Panc1 (cell line): ENCODE measurements at regions not wholly inside any gene's neighbourhood (a gene's known extent, or its start where the extent isn't known, plus 50 kb on each side); places are given as distances from the start of the nearest gene placed in this dataset.
A peak's percentile ranks its signal among the peaks of the same experiment; 100 is the strongest.
"Not testable (repeated sequence)": the region's sequence is repeated elsewhere in the genome, so short reads cannot be mapped to it uniquely, and the experiment has no call there.

ENCODE experiments used
- ATAC-seq: fragments of 200-7000 bp; cut with Tn5 transposase; 2 replicates; pipeline ENCODE4 v1.9.1; 2020; ENCODE audit warnings: mild to moderate bottlenecking, moderate library complexity
- BruUV-seq: library from RNA; stranded (reverse); fragments of 400-500 nt; replicated peaks from 2 replicates; lab custom pipeline; 2021; lab: Mats Ljungman, UMichigan
- CTCF ChIA-PET: fragments of 300-600 bp; sonication (Branson Sonifier 250); formaldehyde crosslinking; loops from one replicate; lab custom pipeline; 2022; ENCODE audit warnings: antibody characterized with exemption; lab: Charles Lee
- POLR2A ChIA-PET: fragments of 300-600 bp; sonication (Branson Sonifier 250); formaldehyde crosslinking; loops from one replicate; lab custom pipeline; 2022; ENCODE audit warnings: antibody characterized with exemption; lab: Charles Lee
- DNase-seq: peaks from one replicate; pipeline ENCODE4 v3.0.0-alpha.2; 2010; ENCODE audit warnings: low read depth, low spot score
- H3K27ac ChIP-seq: 2 replicates; pipeline ENCODE4 v1.5.1; 2011; ENCODE audit warnings: mild to moderate bottlenecking, low read length, inconsistent platforms
- H3K27me3 ChIP-seq: fragments of 200-500 bp; sonication (Bioruptor generic); 2 replicates; pipeline ENCODE4 v1.6.0; 2014; ENCODE audit warnings: low read length, inconsistent platforms; ENCODE audit not compliant: control insufficient read depth, insufficient read depth
- H3K36me3 ChIP-seq: fragments of 200-500 bp; sonication (Bioruptor generic); 2 replicates; pipeline ENCODE4 v1.5.1; 2014; ENCODE audit warnings: inconsistent platforms, mild to moderate bottlenecking, low read length, moderate library complexity; ENCODE audit not compliant: control insufficient read depth, insufficient read depth
- H3K4me1 ChIP-seq: 2 replicates; pipeline ENCODE4 v1.5.1; 2011; ENCODE audit warnings: inconsistent platforms, mild to moderate bottlenecking, low read length, moderate library complexity; ENCODE audit not compliant: control insufficient read depth, insufficient read depth
- H3K4me3 ChIP-seq, 2 experiments: 2 replicates each; pipeline ENCODE4 v1.5.1; 2011 to 2012; ENCODE audit warnings: low read depth in 2 of 2, low read length in 2 of 2, mild to moderate bottlenecking in 2 of 2, inconsistent platforms in 1 of 2, moderate library complexity in 1 of 2
- H3K9me3 ChIP-seq: fragments of 200-500 bp; sonication (Bioruptor generic); 2 replicates; pipeline ENCODE4 v1.5.1; 2014; ENCODE audit warnings: low read depth, mild to moderate bottlenecking, inconsistent platforms, low read length, moderate library complexity; ENCODE audit not compliant: control insufficient read depth, insufficient read depth
- in situ Hi-C: cut with HindIII; loops from 2 replicates; pipeline ENCODE4 v1.10.0; 2016; ENCODE audit warnings: low sequenced_read_pairs, low pct_unique_long_range_greater_than_20kb
- intact Hi-C: fragments of 100-400 bp; cut with micrococcal nuclease; formaldehyde crosslinking; loops from one replicate; pipeline ENCODE4 v1.10.0; 2022; ENCODE audit not compliant: unreplicated experiment

- H3K4me3 ChIP-seq, H3K36me3 ChIP-seq, H3K27me3 ChIP-seq, ATAC-seq, CTCF ChIA-PET, H3K9me3 ChIP-seq, in situ Hi-C loops, DNase-seq, H3K27ac ChIP-seq, POLR2A ChIA-PET, H3K4me1 ChIP-seq, intact Hi-C loops, BruUV-seq: not testable (repeated sequence)
Measured at GRCh38 chr21:6556516-6556915, 3964.9 kb upstream of the TPTE start.

- CTCF ChIA-PET, DNase-seq, ATAC-seq, H3K4me3 ChIP-seq, H3K4me1 ChIP-seq, BruUV-seq, H3K27ac ChIP-seq, intact Hi-C loops, H3K27me3 ChIP-seq, POLR2A ChIA-PET, H3K36me3 ChIP-seq, H3K9me3 ChIP-seq, in situ Hi-C loops: not testable (repeated sequence)
Measured at GRCh38 chr21:6557415-6557814, 3964.0 kb upstream of the TPTE start.

GRCh38 chr21:6561168-6561567 is 3960.2 kb upstream of the TPTE start:
- DNase-seq, in situ Hi-C loops, ATAC-seq: not testable (repeated sequence)

GRCh38 chr21:6561578-6561977 is 3959.8 kb upstream of the TPTE start:
- BruUV-seq, H3K4me1 ChIP-seq, H3K27me3 ChIP-seq, H3K9me3 ChIP-seq, DNase-seq, POLR2A ChIA-PET, H3K4me3 ChIP-seq, in situ Hi-C loops, CTCF ChIA-PET, H3K27ac ChIP-seq, intact Hi-C loops, H3K36me3 ChIP-seq: not testable (repeated sequence)
- peak; percentile 64; the same call in 1 of the 2 replicates for ATAC-seq

More at GRCh38 chr21:6561168-6561567, 3960.2 kb upstream of the TPTE start:
- H3K4me3 ChIP-seq, POLR2A ChIA-PET, intact Hi-C loops, H3K4me1 ChIP-seq, BruUV-seq, H3K27me3 ChIP-seq, H3K36me3 ChIP-seq, H3K27ac ChIP-seq, H3K9me3 ChIP-seq, CTCF ChIA-PET: not testable (repeated sequence)

GRCh38 chr21:6564543-6565166 is 3956.7 kb upstream of the TPTE start:
- CTCF ChIA-PET, H3K4me3 ChIP-seq, H3K36me3 ChIP-seq, H3K4me1 ChIP-seq, DNase-seq, POLR2A ChIA-PET, H3K9me3 ChIP-seq, BruUV-seq, intact Hi-C loops, H3K27me3 ChIP-seq, H3K27ac ChIP-seq, in situ Hi-C loops, ATAC-seq: not testable (repeated sequence)

GRCh38 chr21:6565190-6566094 is 3955.9 kb upstream of the TPTE start:
- POLR2A ChIA-PET, H3K36me3 ChIP-seq, H3K4me1 ChIP-seq, ATAC-seq, intact Hi-C loops, H3K4me3 ChIP-seq, CTCF ChIA-PET, BruUV-seq, H3K27me3 ChIP-seq, DNase-seq, H3K9me3 ChIP-seq, in situ Hi-C loops: not testable (repeated sequence)
- H3K27ac ChIP-seq: 0 out of 2 replicates have a peak overlapping the region, but pooled peaks have one; percentile 24

GRCh38 chr21:6567542-6567941 is 3953.8 kb upstream of the TPTE start:
- POLR2A ChIA-PET, H3K4me1 ChIP-seq, DNase-seq, in situ Hi-C loops, ATAC-seq, CTCF ChIA-PET, H3K27ac ChIP-seq, BruUV-seq, H3K9me3 ChIP-seq, H3K36me3 ChIP-seq, H3K27me3 ChIP-seq, intact Hi-C loops, H3K4me3 ChIP-seq: not testable (repeated sequence)
